HG03520 (cell line): ENCODE measurements at regions not wholly inside any gene's neighbourhood (a gene's known extent, or its start where the extent isn't known, plus 50 kb on each side); places are given as distances from the start of the nearest gene placed in this dataset.

Experiments
- ATAC-seq: cut with Tn5 transposase; IDR thresholded peaks from one replicate; pipeline ENCODE4 v1.9.1; 2021; ENCODE audit warnings: mild to moderate bottlenecking, moderate library complexity; ENCODE audit not compliant: unreplicated experiment

GRCh38 chr2:126824663-126825062 is 74.0 kb upstream of the TEX51 start:
- no peak for ATAC-seq

- ATAC-seq: no peak
Observed at GRCh38 chr2:126825316-126825715, 73.4 kb upstream of the TEX51 start.

GRCh38 chr2:126826491-126826890 is 72.2 kb upstream of the TEX51 start:
- no peak for ATAC-seq

GRCh38 chr2:126827371-126827770 is 71.3 kb upstream of the TEX51 start:
- ATAC-seq: no peak

- ATAC-seq: no peak
Observed at GRCh38 chr2:126828051-126828450, 70.6 kb upstream of the TEX51 start.

- no peak for ATAC-seq
Observed at GRCh38 chr2:126828491-126828890, 70.2 kb upstream of the TEX51 start.

- no peak for ATAC-seq
Observed at GRCh38 chr2:126831234-126832005, 67.3 kb upstream of the TEX51 start.

- no peak for ATAC-seq
Observed at GRCh38 chr2:126832014-126832413, 66.7 kb upstream of the TEX51 start.

- no peak for ATAC-seq
Observed at GRCh38 chr2:126832757-126833156, 65.9 kb upstream of the TEX51 start.

GRCh38 chr2:126834006-126834659 is 64.6 kb upstream of the TEX51 start:
- ATAC-seq: no peak

- ATAC-seq: no peak
Observed at GRCh38 chr2:126835261-126835660, 63.4 kb upstream of the TEX51 start.

- ATAC-seq: no peak
Observed at GRCh38 chr2:126835831-126836230, 62.9 kb upstream of the TEX51 start.

GRCh38 chr2:126836761-126837679 is 61.7 kb upstream of the TEX51 start:
- no peak for ATAC-seq

- no peak for ATAC-seq
Observed at GRCh38 chr2:126837966-126838715, 60.5 kb upstream of the TEX51 start.

- ATAC-seq: no peak
Observed at GRCh38 chr2:126838716-126838985, 60.0 kb upstream of the TEX51 start.

- no peak for ATAC-seq
Observed at GRCh38 chr2:126839796-126840195, 58.9 kb upstream of the TEX51 start.

GRCh38 chr2:126843081-126843480 is 55.6 kb upstream of the TEX51 start:
- no peak for ATAC-seq

- no peak for ATAC-seq
Observed at GRCh38 chr2:126846241-126846640, 52.4 kb upstream of the TEX51 start.
